SKM-1 (cell line): ENCODE measurements at regions not wholly inside any gene's neighbourhood (a gene's known extent, or its start where the extent isn't known, plus 50 kb on each side); places are given as distances from the start of the nearest gene placed in this dataset.
A peak's percentile ranks its signal among the peaks of the same experiment; 100 is the strongest.
"Not testable (repeated sequence)": the region's sequence is repeated elsewhere in the genome, so short reads cannot be mapped to it uniquely, and the experiment has no call there.

ENCODE experiments used
- DNase-seq: peaks from one replicate; lab custom pipeline; 2025; ENCODE audit not compliant: unreplicated experiment; lab: John Stamatoyannopoulos, UW

- not testable (repeated sequence) for DNase-seq
Measured at GRCh38 chrY:7320171-7320570, 408.6 kb upstream of the AMELY start.

GRCh38 chrY:7318122-7318521 lies 406.6 kb upstream of the AMELY start:
- no peak for DNase-seq

GRCh38 chrY:7317571-7317970 lies 406.0 kb upstream of the AMELY start:
- DNase-seq: no peak

GRCh38 chrY:7310482-7311269 lies 399.1 kb upstream of the AMELY start:
- DNase-seq: no peak

GRCh38 chrY:7308816-7309215 lies 397.3 kb upstream of the AMELY start:
- no peak for DNase-seq

- no peak for DNase-seq
Measured at GRCh38 chrY:7302306-7302705, 390.8 kb upstream of the AMELY start.

- no peak for DNase-seq
Measured at GRCh38 chrY:7299960-7300359, 388.4 kb upstream of the AMELY start.

GRCh38 chrY:7292113-7292512 lies 380.6 kb upstream of the AMELY start:
- no peak for DNase-seq

GRCh38 chrY:7289889-7290833 lies 378.6 kb upstream of the AMELY start:
- DNase-seq: no peak

GRCh38 chrY:7288611-7289010 lies 377.1 kb upstream of the AMELY start:
- DNase-seq: no peak

GRCh38 chrY:7287963-7288362 lies 376.4 kb upstream of the AMELY start:
- DNase-seq: not testable (repeated sequence)

- DNase-seq: no peak
Measured at GRCh38 chrY:7285388-7285787, 373.8 kb upstream of the AMELY start.

- DNase-seq: no peak
Measured at GRCh38 chrY:7283001-7283400, 371.4 kb upstream of the AMELY start.

GRCh38 chrY:7280151-7280740 lies 368.7 kb upstream of the AMELY start:
- DNase-seq: not testable (repeated sequence)

GRCh38 chrY:7275751-7276150 lies 364.2 kb upstream of the AMELY start:
- no peak for DNase-seq

- DNase-seq: no peak
Measured at GRCh38 chrY:7275014-7275413, 363.5 kb upstream of the AMELY start.

GRCh38 chrY:7274369-7274913 lies 362.9 kb upstream of the AMELY start:
- no peak for DNase-seq

GRCh38 chrY:7273587-7274203 lies 362.1 kb upstream of the AMELY start:
- peak; percentile 57 for DNase-seq

GRCh38 chrY:7272556-7273195 lies 361.1 kb upstream of the AMELY start:
- DNase-seq: no peak

GRCh38 chrY:7263773-7264172 lies 352.2 kb upstream of the AMELY start:
- DNase-seq: no peak
